ENCODE measurements at regions not wholly inside any gene's neighbourhood (a gene's known extent, or its start where the extent isn't known, plus 50 kb on each side); places are given as distances from the start of the nearest gene placed in this dataset.

DNA sequence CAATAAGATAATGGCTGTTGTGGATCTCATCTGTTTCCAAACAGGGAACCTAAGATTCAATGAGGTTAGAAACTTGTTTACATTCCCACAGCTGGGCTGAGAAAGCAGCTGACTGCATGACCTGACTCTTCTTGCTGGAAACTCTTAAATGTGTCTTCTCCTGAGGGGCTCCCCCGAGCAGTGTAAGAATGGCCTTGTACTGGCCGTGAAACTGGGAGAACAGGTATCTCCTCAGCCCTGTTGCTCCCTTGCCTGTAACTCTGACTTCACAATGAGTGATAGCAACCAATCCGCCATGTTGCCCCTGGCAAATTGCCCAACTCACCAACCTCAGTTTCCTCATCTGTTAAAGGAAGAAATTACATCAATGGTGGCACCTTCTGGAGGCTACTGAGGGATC lies 59.1 kb upstream of the CCL2 start:
- intact Hi-C loops (cut with micrococcal nuclease; ENCODE audit: unreplicated experiment) (no loop called here), in situ Hi-C loops (cut with MboI) (no loop called here)
- H4K20me1 ChIP-seq (ENCODE audit: control insufficient read depth, insufficient read depth): no peaks in the 10 kb centered on the region
- H3K9ac ChIP-seq (ENCODE audit: control insufficient read depth, insufficient read depth, low read length): no peak overlapping the region
- TF ChIP-seq ZNF24 (IDR thresholded peaks at IDR 0.05): no peak
- no peak for TF ChIP-seq POLR2A (IDR thresholded peaks at IDR 0.05; ENCODE audit: low read depth, low read length)
- TF ChIP-seq POLR2AphosphoS5 (IDR thresholded peaks at IDR 0.05; ENCODE audit: low read length): no peak
- no peak for TF ChIP-seq BMI1 (IDR thresholded peaks at IDR 0.05; ENCODE audit: borderline replicate concordance)
- TF ChIP-seq HSF1 (IDR thresholded peaks at IDR 0.05; ENCODE audit: low read depth, low read length): no peak
- no peak for TF ChIP-seq LARP7 (IDR thresholded peaks at IDR 0.05)
- TF ChIP-seq NFIC (IDR thresholded peaks at IDR 0.05; ENCODE audit: low read depth, low read length): no peak
- TF ChIP-seq IRF4 (IDR thresholded peaks at IDR 0.05; ENCODE audit: low read depth, low read length): no peak
- ATAC-seq (no peak), FAIRE-seq (no peak), DNase-seq (ENCODE audit: low read depth, low spot score) (no peak)
- no TSS peak for BruUV-seq (replicated peaks)
- POLR2A ChIA-PET: no interaction called here
- no peak overlapping the region for H3K4me3 ChIP-seq
- no peaks in the 10 kb centered on the region for H3K79me2 ChIP-seq (ENCODE audit: control insufficient read depth, insufficient read depth, low read length)
- no peak overlapping the region for H3K4me2 ChIP-seq (ENCODE audit: control insufficient read depth, insufficient read depth)
- RAD21 ChIA-PET (ENCODE audit: unreplicated experiment): interaction anchor here (2.2 kb wide), 1 partner anchor 166 kb away, joined by 14 read pairs; no protein-coding TSS in a partner anchor
- H3K36me3 ChIP-seq (ENCODE audit: control insufficient read depth in 2 of 2, insufficient read depth in 2 of 2, low read length in 1 of 2): no peaks in the 10 kb centered on the region
- H3K27ac ChIP-seq (ENCODE audit: control insufficient read depth, insufficient read depth): no peak overlapping the region
- CTCF ChIA-PET: interaction anchor here (0.6 to 3.0 kb wide), 2 partner anchors 166 to 557 kb away, joined by 3 to 69 read pairs; partner anchors contain the start of gene CCL1
- WGBS (ENCODE audit: insufficient coverage, insufficient replicate concordance, low lambda C conversion rate, missing lambda C conversion rate): 19% methylated on average over 3 of the region's 3 CpGs
- no peak overlapping the region for H2AFZ ChIP-seq (ENCODE audit: control insufficient read depth, low read depth, low read length)
- H3K27me3 ChIP-seq (replicated peaks in 1 of 2; ENCODE audit: control insufficient read depth in 2 of 2, insufficient read depth in 2 of 2, low read length in 1 of 2): no peaks in the 10 kb centered on the region
- SMC1A ChIA-PET (ENCODE audit: uncharacterized antibody, unreplicated experiment): interaction anchor here (0.6 to 0.7 kb wide), 2 partner anchors 166 to 187 kb away, joined by 3 to 4 read pairs; no protein-coding TSS in a partner anchor
- no peaks in the 10 kb centered on the region for H3K4me1 ChIP-seq (ENCODE audit: control insufficient read depth, insufficient read depth, low read length)
- H3K9me3 ChIP-seq (replicated peaks; ENCODE audit: control insufficient read depth, insufficient read depth, low read length): no peaks in the 10 kb centered on the region

Measured in GM12878 (cell line).